ENCODE measurements at regions not wholly inside any gene's neighbourhood (a gene's known extent, or its start where the extent isn't known, plus 50 kb on each side); places are given as distances from the start of the nearest gene placed in this dataset.

GRCh38 chr13:106695139-106695538 is 127.2 kb upstream of the ARGLU1 start:
- Histone ChIP-seq H3K4me2 (ENCODE audit: low read depth, low read length, poor library complexity, severe bottlenecking) (no peak overlapping the region), H3K27ac (ENCODE audit: low read depth, low read length) (no peak overlapping the region), H3K36me3 (ENCODE audit: low read length) (no peaks in the 10 kb centered on the region), H3K4me3 (ENCODE audit: insufficient read depth, low read length, poor library complexity, severe bottlenecking) (no peak overlapping the region), H3K9me2 (replicated peaks; ENCODE audit: insufficient read depth, low read length) (no peaks in the 10 kb centered on the region), H4K20me1 (ENCODE audit: low read depth, low read length) (no peaks in the 10 kb centered on the region), H3K9ac (ENCODE audit: low read length) (no peak overlapping the region), H3K79me2 (ENCODE audit: insufficient read depth, low read length) (no peaks in the 10 kb centered on the region), H3F3A (ENCODE audit: insufficient read depth) (no peaks in the 10 kb centered on the region), H2AFZ (ENCODE audit: low read depth, low read length, severe bottlenecking) (no peak overlapping the region), H3K9me3 (ENCODE audit: insufficient read depth, low read length) (no peaks in the 10 kb centered on the region), H3K27me3 (ENCODE audit: low read length) (no peaks in the 10 kb centered on the region)
- TF ChIP-seq CTCF (IDR thresholded peaks at IDR 0.05; ENCODE audit: insufficient read depth, low read length, poor library complexity, severe bottlenecking) (no peak), EZH2phosphoT487 (conservative IDR thresholded peaks at IDR 0.05; ENCODE audit: low read length) (no peak)

GRCh38 chr13:106691861-106692260 is 123.9 kb upstream of the ARGLU1 start:
- H3K9ac ChIP-seq (ENCODE audit: low read length) = no peak overlapping the region
- no peaks in the 10 kb centered on the region for H3K9me3 ChIP-seq (ENCODE audit: insufficient read depth, low read length)
- H2AFZ ChIP-seq (ENCODE audit: low read depth, low read length, severe bottlenecking) = no peak overlapping the region
- H3K9me2 ChIP-seq (replicated peaks; ENCODE audit: insufficient read depth, low read length) = no peaks in the 10 kb centered on the region
- TF ChIP-seq EZH2phosphoT487 (conservative IDR thresholded peaks at IDR 0.05; ENCODE audit: low read length) (no peak), CTCF (IDR thresholded peaks at IDR 0.05; ENCODE audit: insufficient read depth, low read length, poor library complexity, severe bottlenecking) (no peak)
- no peaks in the 10 kb centered on the region for H3F3A ChIP-seq (ENCODE audit: insufficient read depth)
- no peaks in the 10 kb centered on the region for H3K36me3 ChIP-seq (ENCODE audit: low read length)
- H3K4me2 ChIP-seq (ENCODE audit: low read depth, low read length, poor library complexity, severe bottlenecking) = no peak overlapping the region
- H4K20me1 ChIP-seq (ENCODE audit: low read depth, low read length) = no peaks in the 10 kb centered on the region
- no peak overlapping the region for H3K27ac ChIP-seq (ENCODE audit: low read depth, low read length)
- no peaks in the 10 kb centered on the region for H3K27me3 ChIP-seq (ENCODE audit: low read length)
- H3K4me3 ChIP-seq (ENCODE audit: insufficient read depth, low read length, poor library complexity, severe bottlenecking) = no peak overlapping the region
- no peaks in the 10 kb centered on the region for H3K79me2 ChIP-seq (ENCODE audit: insufficient read depth, low read length)

- Histone ChIP-seq H3K27me3 (ENCODE audit: low read length) (no peaks in the 10 kb centered on the region), H3K4me3 (ENCODE audit: insufficient read depth, low read length, poor library complexity, severe bottlenecking) (no peak overlapping the region), H3K79me2 (ENCODE audit: insufficient read depth, low read length) (no peaks in the 10 kb centered on the region), H4K20me1 (ENCODE audit: low read depth, low read length) (no peaks in the 10 kb centered on the region), H3K9me2 (replicated peaks; ENCODE audit: insufficient read depth, low read length) (no peaks in the 10 kb centered on the region), H3K36me3 (ENCODE audit: low read length) (no peaks in the 10 kb centered on the region), H3K4me2 (ENCODE audit: low read depth, low read length, poor library complexity, severe bottlenecking) (no peak overlapping the region), H3F3A (ENCODE audit: insufficient read depth) (no peaks in the 10 kb centered on the region), H2AFZ (ENCODE audit: low read depth, low read length, severe bottlenecking) (no peak overlapping the region), H3K9ac (ENCODE audit: low read length) (no peak overlapping the region), H3K27ac (ENCODE audit: low read depth, low read length) (no peak overlapping the region), H3K9me3 (ENCODE audit: insufficient read depth, low read length) (no peaks in the 10 kb centered on the region)
- TF ChIP-seq CTCF (IDR thresholded peaks at IDR 0.05; ENCODE audit: insufficient read depth, low read length, poor library complexity, severe bottlenecking) (no peak), EZH2phosphoT487 (conservative IDR thresholded peaks at IDR 0.05; ENCODE audit: low read length) (no peak)
These were observed 123.4 kb upstream of the ARGLU1 start for GRCh38 chr13:106691341-106691740.

Data from SU-DHL-6 (cell line).